ENCODE measurements at regions not wholly inside any gene's neighbourhood (a gene's known extent, or its start where the extent isn't known, plus 50 kb on each side); places are given as distances from the start of the nearest gene placed in this dataset.

GRCh38 chr7:95646350-95646749, 50.0 kb upstream of the PDK4 start:
- Histone ChIP-seq H3K36me3 (ENCODE audit: insufficient read depth, low read length) (no peaks in the 10 kb centered on the region), H3K4me3 (ENCODE audit: insufficient read depth, low read depth, low read length) (no peak overlapping the region), H3K9ac (ENCODE audit: low read length) (no peak overlapping the region), H3K27ac (ENCODE audit: low read depth, low read length) (no peak overlapping the region), H3K9me3 (ENCODE audit: insufficient read depth, low read depth, low read length) (no peaks in the 10 kb centered on the region), H2AFZ (ENCODE audit: low read depth, low read length) (no peak overlapping the region), H4K20me1 (ENCODE audit: insufficient read depth, low read length) (no peaks in the 10 kb centered on the region), H3K4me2 (ENCODE audit: low read length) (no peak overlapping the region), H3K79me2 (ENCODE audit: insufficient read depth, low read length) (no peaks in the 10 kb centered on the region), H3K27me3 (ENCODE audit: insufficient read depth, low read length) (no peaks in the 10 kb centered on the region), H3K4me1 (ENCODE audit: insufficient read depth, low read length) (no peaks in the 10 kb centered on the region)
- Mint-ChIP-seq H3K27me3 (ENCODE audit: low read depth, unreplicated experiment) (peaks cover 3% of the 10 kb centered on the region), H3K4me1 (ENCODE audit: low read depth, unreplicated experiment) (no peaks in the 10 kb centered on the region), H3K27ac (ENCODE audit: unreplicated experiment) (no peak overlapping the region), H3K36me3 (ENCODE audit: low read depth, unreplicated experiment) (no peaks in the 10 kb centered on the region), H3K4me3 (ENCODE audit: unreplicated experiment) (no peak overlapping the region), H3K9me3 (ENCODE audit: unreplicated experiment) (no peaks in the 10 kb centered on the region)
- TF ChIP-seq EZH2 (IDR thresholded peaks at IDR 0.05; ENCODE audit: insufficient read depth, low read length) = no peak
- TF ChIP-seq, protein P1, sequence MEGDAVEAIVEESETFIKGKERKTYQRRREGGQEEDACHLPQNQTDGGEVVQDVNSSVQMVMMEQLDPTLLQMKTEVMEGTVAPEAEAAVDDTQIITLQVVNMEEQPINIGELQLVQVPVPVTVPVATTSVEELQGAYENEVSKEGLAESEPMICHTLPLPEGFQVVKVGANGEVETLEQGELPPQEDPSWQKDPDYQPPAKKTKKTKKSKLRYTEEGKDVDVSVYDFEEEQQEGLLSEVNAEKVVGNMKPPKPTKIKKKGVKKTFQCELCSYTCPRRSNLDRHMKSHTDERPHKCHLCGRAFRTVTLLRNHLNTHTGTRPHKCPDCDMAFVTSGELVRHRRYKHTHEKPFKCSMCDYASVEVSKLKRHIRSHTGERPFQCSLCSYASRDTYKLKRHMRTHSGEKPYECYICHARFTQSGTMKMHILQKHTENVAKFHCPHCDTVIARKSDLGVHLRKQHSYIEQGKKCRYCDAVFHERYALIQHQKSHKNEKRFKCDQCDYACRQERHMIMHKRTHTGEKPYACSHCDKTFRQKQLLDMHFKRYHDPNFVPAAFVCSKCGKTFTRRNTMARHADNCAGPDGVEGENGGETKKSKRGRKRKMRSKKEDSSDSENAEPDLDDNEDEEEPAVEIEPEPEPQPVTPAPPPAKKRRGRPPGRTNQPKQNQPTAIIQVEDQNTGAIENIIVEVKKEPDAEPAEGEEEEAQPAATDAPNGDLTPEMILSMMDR (IDR thresholded peaks at IDR 0.05; ENCODE audit: insufficient read depth, low read depth, low read length) = no peak
- DNase-seq (ENCODE audit: low read depth) (no peak), FAIRE-seq (no peak)
